Stimulated activated CD4-positive, alpha-beta T cell treated with anti-CD3 and anti-CD28 coated beads, Interleukin-12 subunit alpha, Interleukin-12 subunit beta, amount 100 ng/mL, for 24 hours (primary cell): ENCODE measurements at regions not wholly inside any gene's neighbourhood (a gene's known extent, or its start where the extent isn't known, plus 50 kb on each side); places are given as distances from the start of the nearest gene placed in this dataset.

Experiments used
- DNase-seq, 2 experiments: peaks; one replicate each; pipeline ENCODE4 v3.0.0-alpha.2; 2020; ENCODE audit warnings: low read depth in 2 of 2

DNA sequence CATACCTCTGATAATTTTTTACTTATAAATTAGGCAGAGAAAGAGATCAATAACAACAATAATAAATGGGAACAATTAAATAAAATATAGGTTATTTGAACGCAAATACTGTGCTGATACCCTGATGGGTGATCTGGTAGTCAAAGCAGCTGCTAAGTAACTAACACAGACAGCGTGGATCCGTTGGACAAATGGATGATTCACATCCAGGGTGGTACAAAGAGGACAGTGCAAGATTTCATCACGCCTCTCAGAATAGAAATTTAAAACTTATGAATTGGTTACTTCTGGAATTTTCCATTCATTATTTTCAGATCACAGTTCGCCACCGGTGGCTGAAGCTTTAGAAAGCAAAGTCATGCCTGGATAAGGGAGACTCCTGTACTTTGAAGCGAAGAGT, 1066.0 kb upstream of the ADGRL3 start:
- DNase-seq = no peak

DNA sequence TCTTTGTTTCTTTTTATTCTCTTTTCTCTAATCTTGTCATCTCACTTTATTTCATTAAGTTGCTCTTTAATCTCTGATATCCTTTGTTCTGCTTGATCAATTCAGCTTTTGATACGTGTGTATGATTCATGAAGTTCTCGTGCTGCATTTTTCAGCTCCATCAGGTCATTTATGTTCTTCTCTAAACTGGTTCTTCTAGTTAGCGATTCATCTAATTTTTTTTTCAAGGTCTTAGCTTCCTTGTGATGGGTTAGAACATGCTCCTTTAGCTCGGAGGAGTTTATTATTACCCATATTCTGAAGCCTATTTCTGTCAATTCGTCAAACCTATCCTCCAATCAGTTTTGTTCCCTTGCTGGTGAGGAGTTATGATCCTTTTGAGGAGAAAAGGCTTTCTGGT, 1045.0 kb upstream of the ADGRL3 start:
- no peak for DNase-seq

DNA sequence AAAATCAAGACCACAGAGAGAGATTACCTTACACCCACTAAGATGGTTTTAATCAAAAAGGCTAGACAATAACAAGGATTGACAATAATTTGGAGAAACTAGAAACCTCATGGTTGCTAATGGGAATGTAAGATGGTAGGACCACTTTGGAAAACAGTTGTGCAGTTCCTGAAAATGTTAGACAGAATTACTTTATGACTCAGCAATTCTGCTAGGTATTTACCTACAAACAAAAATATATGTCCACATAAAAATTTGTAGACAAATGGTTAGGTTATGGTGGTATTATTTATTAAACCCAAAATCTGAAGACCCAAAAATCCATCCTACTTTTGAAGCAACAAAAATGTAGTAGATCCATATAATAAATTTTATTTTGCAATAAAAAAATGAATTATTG, 1027.0 kb upstream of the ADGRL3 start:
- no peak for DNase-seq

DNA sequence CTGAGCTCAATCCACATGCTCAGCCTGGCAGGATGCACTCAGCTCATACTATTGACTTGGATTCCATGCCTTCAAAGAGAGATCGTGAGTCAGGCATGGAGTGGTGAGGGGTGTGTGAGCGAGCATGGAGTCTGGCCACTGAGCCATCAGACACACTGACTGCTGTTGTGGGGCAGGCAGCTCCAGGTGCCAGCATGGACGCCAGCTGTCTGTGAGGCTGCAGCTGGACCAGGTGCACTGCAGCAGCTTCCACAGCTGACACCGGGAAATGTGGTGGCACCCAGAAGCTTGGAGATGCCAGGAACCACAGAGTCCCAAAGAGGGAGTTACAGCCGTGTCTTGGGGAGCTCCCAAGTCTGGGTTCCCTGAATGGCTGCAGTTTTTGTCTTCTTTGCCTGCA, 1026.4 kb upstream of the ADGRL3 start:
- DNase-seq = no peak

DNA sequence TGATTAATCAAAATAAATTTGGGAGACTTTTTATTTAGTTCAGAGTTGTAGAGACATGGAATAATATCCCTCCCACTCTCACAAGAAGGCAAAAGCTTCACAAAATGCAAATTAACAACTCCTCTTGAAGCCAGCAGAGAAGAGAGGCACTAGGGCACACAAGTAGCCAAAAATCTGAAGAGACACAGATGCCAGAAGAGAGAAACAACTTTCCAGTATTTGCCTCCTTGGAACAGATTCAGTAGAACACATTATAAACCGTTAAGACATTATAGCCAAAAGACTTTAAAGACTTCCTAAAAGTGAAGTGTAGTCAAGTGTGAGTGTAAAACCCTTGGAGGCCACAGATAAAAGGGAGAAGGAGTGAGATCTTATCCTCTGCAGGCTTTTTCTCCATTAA, 1024.9 kb upstream of the ADGRL3 start:
- DNase-seq = no peak

DNA sequence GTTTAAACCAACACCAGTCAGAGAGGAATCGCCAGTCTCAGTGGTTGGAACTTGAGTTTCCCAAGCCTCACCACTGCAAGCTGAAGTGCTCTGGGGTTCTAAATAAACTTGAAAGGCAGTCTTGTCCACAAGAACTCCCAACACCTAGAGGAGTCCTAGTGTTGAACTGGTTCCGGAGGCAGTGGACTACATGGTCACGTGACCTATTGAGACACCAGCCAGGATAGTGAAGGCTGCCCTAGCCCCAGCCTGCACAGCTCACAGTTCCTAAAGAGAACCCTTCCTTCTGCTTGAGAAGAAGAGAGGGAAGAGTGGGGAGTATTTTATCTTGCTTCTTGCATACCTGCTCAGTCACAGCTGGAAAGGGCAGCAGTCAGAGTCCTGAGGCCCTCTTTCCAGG, 1012.7 kb upstream of the ADGRL3 start:
- no peak for DNase-seq

DNA sequence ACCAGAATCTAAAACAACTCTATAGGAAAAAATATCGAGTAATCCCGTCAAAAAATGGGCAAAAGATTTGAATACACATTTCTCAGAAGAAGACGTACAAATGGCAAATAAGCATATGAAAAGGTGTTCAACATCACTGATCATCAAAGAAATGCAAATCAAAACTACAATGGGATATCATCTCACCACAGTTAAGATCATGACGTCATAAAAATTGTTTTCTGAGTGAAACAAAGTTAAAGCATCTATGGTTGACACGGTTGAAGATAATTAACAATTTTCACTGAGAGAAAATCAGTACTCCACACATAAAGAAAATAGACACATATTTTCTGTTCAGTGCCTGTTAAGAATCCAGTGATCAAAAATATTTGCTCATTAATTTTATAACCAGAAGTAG, 1010.8 kb upstream of the ADGRL3 start:
- DNase-seq = no peak

DNA sequence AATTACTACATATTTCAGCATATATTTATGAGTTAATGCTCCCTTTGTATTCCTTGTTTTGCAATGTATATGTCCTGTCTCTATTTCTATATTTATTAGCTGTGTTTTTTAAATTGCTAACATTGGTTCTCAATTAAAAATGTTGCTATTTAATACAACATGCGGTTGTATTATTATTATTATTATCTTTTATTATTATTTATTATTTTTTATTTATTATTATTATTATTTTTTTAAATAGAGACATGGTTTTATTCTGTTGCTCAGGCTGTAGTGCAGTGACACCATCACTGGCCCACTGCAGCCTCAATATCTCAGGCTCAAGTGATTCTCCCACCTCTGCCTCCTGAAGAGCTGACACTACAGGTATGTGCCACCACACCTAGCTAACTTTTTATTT, 1005.9 kb upstream of the ADGRL3 start:
- DNase-seq = no peak

DNA sequence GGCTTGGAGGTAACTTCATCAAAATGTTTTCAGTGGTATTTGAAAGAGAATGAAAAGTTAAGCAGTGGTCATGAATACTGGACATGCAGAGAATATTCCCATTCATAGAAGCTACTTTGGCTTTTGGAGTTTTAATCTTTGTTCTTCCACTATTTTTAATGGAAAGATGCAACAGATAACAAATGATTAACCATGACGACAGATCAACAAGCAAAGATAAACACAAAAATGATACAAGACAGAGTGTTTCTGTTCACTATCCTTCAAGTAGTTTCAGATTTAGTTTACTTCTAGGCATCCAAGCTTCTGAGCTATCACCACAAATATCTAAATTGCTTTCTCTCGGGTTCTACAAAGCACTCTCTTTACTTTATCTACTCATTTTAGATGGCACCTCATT, 1004.9 kb upstream of the ADGRL3 start:
- DNase-seq = no peak

DNA sequence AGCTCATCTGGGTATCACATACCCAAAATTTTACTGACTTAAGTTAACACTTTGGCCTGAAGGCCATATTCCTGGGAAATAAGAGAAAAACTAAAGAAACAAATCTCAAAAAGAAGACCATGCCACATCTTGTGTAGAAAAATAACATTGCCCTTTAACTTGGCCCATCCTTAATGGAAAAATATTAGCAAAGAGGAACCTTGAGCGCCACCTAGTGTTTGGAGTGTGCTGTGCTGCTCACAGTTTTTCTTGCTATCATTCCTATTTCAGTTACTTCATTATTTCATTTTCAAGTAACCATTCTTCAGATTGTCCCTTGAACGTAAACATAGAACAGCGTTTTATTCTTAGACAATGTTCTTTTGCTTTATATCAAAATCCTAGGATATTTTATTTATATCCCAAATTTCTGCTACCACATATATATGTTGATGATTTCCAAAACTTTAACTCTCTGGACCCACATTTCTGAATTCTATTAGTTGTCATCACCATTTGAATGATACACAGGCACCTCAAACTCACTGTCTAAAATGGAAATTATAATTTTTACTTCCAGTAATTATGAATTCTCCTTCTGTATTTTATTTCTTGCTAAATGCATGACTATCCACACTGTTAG, 999.0 kb upstream of the ADGRL3 start:
- peak in 1 of 2 experiments; percentile 19 for DNase-seq

DNA sequence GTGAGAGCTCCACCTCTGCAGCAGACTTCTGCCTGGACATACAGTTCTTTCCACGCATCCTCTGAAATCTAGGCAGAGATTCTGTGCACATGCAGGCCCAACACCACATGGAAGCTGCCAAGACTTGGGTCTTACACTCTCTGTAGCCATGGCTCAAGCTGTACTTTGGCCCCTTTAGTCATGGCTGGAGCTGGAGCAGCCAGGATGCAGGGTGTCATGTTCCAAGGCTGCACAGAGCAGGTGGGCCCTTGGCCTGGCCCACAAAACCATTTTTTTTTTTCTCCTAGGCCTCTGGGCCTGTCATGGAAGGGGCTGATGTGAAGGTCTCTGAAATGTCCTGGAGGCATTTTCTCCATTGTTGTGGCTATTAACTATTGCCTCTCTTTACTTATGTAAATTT, 990.5 kb upstream of the ADGRL3 start:
- DNase-seq = no peak

DNA sequence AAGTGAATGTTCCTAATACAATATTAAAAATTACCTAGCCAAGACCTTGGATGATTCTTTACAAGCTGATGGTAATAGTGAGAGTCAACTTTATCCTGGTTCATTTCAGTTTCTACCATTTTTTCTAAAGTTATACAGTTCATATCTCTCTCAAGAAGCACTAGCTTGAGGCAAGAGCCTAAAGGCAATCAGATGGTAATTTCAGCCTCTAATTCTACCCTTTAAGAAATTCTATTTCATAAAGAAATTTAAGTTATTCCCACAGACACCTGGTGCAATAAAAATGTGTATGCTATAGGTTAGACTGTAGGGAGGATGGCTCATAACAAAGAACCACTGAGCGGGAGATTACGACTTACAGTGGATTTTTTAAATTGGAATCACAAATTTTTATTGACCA, 984.2 kb upstream of the ADGRL3 start:
- no peak for DNase-seq

DNA sequence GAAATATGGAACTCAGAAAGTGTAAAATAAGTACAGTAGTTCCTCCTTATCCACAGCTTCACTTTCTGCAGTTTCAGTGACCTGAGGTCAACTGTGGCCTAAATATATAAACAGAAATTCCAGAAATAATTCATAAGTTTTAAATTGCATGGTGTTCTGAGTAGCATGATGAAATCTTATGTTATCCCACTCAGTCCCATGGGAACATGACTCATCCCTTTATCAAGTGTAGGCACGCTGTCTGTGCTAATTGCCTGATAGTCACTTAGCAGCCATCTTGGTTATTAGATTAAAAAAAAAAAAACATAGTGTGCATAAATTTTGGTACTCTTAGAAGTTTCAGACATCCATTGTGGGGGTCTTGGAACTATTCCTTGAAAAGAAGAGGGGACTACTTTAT, 983.4 kb upstream of the ADGRL3 start:
- no peak for DNase-seq

DNA sequence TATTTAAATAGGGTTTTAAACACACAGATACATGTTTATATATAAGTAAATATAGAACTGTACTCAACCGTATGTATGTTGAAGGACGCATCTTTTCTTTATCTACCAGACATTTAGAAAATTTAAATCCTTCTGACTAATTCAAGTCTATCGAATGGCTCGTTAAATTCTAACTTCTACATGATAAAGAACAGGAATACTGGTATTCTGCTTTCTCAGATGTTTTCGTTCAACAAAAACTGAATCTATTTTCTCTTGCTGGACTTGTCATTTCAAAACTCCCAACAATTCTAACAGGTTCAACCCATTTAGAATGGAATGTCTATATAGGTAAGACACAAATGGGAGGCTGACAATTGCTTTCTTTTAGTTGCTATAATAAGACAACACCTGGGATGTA, 978.3 kb upstream of the ADGRL3 start:
- DNase-seq = no peak

DNA sequence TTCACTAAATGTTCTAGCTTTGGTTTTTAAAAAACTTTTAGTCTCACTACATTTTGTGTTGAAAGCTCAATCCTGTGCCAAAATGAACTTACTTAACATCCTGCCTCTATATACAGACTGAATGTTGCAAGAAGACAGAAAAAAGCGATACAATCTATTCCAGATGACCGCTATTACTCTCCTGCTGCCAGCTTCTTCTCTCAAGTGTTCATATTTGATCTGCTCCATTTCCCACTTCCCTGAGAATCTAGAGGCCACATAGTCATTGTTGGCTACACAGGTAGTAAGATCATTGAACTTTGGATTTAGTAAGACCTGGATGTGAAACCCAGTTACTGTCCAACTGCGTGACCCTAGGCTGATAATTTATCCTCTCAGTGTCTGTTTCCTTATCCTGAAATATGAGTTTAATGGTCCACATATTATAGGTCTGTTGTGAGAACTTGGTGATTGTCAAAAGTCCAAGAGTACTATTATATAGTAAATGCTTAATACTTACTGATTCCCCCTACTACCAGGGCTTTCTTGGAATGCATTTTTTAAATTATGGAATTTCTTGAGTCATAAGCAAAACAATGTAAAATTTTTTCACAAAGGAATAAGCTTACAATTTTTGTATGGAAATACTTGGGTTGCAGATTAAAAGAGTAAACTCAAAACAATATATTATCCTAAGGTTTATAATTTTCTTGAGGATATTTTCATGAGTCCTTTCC, 976.8 kb upstream of the ADGRL3 start:
- DNase-seq = no peak

DNA sequence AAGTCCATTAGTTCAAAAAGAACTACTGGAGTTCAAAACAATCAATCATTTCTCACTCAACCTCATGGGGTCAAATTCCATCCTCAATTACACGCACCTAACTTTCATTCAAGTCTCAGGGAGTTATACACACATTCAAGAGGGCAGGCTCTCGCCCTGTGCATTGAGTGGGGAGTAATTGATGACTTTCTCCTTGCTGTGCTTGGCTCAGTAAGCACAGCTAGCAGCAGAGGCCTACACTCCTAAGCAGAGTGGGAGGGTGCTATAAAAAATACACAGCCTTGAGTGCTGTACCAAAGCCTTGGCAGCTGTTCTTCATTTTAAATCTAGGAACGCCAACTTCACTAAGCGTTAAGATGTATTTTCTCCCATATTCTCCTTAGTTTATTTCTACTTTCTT, 958.3 kb upstream of the ADGRL3 start:
- DNase-seq = no peak

DNA sequence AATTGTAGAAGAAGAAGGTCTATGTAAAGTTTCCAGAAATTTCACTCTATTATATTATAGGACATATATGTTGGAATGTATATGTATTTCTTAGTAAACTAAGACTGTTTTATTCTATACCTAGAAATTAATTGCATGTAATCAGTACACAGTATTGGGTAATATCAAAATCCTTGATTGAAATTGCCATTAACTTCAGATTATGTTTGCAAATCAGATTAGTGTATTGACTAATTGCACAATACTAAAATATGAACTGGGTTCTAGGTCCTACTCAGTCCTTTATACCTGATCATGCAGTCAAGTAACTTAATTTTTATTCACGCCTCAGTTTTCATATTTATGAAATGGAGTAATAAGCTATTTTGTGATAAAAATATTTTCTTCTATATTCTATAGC, 950.3 kb upstream of the ADGRL3 start:
- no peak for DNase-seq

DNA sequence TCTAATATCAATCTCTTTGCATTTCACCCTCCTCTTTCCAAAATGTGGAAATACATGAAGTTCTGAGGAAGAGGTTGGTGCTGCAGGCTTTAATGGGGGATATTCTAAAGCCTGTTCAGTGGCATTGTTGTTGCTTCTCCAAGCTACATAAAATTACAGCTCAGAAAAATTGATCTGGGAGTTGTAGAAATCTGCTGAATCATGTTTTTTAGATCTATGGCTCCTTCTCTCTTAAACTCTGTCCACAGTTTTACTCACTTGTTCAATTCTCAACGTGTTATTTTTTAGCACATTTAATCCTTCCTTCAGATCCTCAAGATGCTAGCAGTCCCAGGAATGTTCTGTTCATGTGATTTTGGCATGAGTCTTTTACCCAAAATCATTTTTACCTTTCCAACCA, 949.5 kb upstream of the ADGRL3 start:
- no peak for DNase-seq

DNA sequence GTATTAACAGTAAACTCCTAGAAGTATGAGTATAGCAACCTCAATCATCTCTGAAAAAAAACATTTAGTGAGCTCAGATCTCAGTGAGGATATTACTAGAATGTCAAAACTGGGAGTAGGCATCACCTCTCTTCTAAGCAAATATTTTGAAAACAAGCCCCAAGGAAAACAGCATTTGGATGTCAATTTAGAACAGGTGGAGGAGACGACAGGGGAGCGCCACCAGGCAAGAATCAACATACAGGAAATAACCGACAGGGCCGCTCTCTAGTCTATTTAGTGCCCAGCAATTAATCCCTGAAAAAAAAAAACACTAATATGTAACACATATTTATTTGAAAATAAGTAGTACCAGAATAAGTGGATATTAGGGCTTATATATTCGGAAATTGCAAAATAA, 940.3 kb upstream of the ADGRL3 start:
- DNase-seq = no peak

DNA sequence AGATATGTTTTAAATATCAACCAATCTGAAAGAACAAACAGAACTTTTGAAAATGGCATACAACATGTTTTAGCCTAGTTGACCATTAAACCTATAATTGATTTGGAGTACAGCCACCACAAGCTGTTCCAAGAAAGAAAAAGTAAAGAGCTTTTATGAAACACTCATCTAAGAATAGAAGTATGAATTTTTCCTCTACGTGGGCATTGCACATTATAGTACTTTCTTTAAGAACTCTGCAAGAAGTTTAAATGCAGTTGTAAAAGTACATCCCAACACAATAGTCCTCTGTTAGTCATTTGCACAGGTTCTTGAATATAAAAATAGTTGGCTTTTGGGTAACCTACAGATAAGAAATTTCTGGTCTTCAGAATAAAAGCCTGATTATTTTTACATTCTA, 933.6 kb upstream of the ADGRL3 start:
- DNase-seq = no peak

DNA sequence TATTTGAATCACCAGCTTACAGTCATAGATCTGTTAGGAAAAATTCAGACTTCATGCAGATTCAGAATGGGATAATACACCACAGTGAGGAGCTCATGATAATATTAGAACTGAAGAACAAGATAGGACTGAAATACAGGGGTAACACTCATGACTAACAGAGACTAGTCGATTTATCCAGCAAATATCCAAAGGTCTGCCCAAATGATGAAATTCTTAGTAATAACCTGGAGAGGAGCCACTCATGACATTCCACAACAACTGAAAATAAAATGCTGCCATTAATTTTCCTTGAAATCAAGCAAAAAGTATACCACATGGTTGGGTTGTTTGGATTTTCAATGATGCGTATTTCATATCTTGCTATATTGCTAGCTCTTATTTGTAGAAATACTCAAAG, 903.7 kb upstream of the ADGRL3 start:
- DNase-seq = no peak

DNA sequence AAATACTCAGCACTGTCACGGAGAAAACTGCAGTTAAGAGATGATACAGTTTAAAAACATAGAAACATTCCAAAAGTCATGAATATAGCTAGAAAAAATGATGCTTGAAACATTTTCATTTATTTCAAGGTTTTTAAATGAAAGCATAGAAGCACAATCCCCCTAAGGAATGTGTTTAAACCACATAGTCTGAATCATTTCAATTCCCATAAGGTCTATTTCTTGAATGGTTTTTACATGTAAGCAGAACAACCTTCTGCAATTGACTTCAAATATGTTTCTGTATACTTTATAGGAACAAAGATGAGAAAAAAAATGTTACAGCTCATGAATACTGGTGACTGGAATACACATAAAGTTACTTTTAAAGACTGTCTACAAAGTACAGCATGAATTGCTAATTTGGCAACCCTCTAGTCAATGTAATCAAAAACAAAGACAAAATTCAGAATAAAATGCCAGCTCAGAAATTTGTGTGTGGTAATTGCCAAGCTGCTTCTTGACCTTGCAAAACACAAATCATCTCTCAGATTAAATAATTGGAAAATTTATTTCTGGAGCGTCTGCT, 886.4 kb upstream of the ADGRL3 start:
- DNase-seq = no peak

DNA sequence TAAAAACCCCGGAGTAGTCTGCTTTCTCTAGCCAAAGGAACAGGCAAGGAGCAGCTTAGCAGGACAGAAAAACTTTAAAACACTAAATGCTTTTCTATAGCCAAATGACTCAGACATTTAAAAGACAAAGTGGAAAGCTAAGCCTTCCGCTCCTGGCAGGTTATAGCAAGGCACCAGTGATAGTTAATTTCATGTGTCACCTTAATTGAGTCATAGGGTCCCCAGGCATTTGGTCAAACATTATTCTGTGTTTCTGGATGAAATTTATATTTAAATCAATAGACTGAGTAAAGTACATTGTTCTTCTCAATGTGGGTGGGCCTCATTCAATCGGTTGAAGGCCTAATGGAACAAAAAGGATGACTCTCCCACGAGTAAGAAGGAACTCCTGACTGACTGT, 885.7 kb upstream of the ADGRL3 start:
- no peak for DNase-seq

DNA sequence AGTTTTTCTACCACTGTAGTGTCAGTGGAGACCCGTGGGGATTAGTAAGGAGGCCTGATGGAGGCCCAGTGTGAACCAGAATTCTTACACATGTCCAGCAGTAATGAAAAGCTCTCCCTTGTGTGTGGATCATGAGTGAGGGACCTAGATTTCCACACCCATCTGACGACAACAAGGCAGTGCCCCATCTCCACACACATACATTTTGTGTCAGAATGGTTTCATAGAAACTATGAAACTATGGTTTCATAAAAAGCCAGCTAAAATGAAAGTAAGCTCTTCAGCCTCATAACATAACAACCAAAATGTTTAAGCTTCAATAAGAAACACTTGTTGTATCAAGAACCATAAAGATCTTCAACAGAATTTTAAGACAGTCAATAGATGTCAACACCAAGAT, 884.5 kb upstream of the ADGRL3 start:
- no peak for DNase-seq
